Mesodermal cell (in vitro differentiated cells): ENCODE measurements at regions not wholly inside any gene's neighbourhood (a gene's known extent, or its start where the extent isn't known, plus 50 kb on each side); places are given as distances from the start of the nearest gene placed in this dataset.

Experiments
- H3K27ac ChIP-seq: 2 replicates; pipeline ENCODE4 v1.7.0; 2013; ENCODE audit warnings: mild to moderate bottlenecking, low read depth, low read length, moderate library complexity; ENCODE audit not compliant: severe bottlenecking
- H3K36me3 ChIP-seq: 2 replicates; pipeline ENCODE4 v1.7.1; 2013; ENCODE audit warnings: mild to moderate bottlenecking, low read length, moderate library complexity; ENCODE audit not compliant: control insufficient read depth, insufficient read depth
- H3K4me1 ChIP-seq: one replicate; pipeline ENCODE4 v1.7.1; 2013; ENCODE audit warnings: mild to moderate bottlenecking, low read length; ENCODE audit not compliant: insufficient read depth, control insufficient read depth, poor library complexity, severe bottlenecking
- H3K4me3 ChIP-seq: 2 replicates; pipeline ENCODE4 v1.7.0; 2013; ENCODE audit warnings: low read length, control low read depth, mild to moderate bottlenecking; ENCODE audit not compliant: insufficient read depth, poor library complexity, severe bottlenecking; ENCODE audit errors: extremely low read depth
- H3K9me3 ChIP-seq: 2 replicates; pipeline ENCODE4 v1.7.1; 2013; ENCODE audit warnings: mild to moderate bottlenecking, low read length, moderate library complexity; ENCODE audit not compliant: control insufficient read depth
- WGBS, 2 experiments: methylation state at CpG; one replicate each; pipeline ENCODE4 v1.1.5; 2013; ENCODE audit warnings: missing lambda C conversion rate in 2 of 2; ENCODE audit not compliant: insufficient coverage in 2 of 2; 5-methylcytosine and 5-hydroxymethylcytosine counted together

GRCh38 chr4:125393825-125394224 lies 79.1 kb downstream of the FAT4 start:
- Histone ChIP-seq H3K27ac (peak overlapping the region; percentile 33), H3K36me3 (no peaks in the 10 kb centered on the region), H3K9me3 (no peaks in the 10 kb centered on the region), H3K4me1 (peaks cover 23% of the 10 kb centered on the region), H3K4me3 (no peak overlapping the region)
- 86% methylated on average over 1 of the region's 2 CpGs; no CpG with 5 or more reads in 1 of the 2 experiments for WGBS, 2 experiments

- H3K4me1 ChIP-seq = peaks cover 12% of the 10 kb centered on the region
- 63% methylated on average over 1 of the region's 2 CpGs; no CpG with 5 or more reads in 1 of the 2 experiments for WGBS, 2 experiments
These were observed 82.5 kb downstream of the FAT4 start for GRCh38 chr4:125397226-125397625.

GRCh38 chr4:125398263-125399002 lies 83.7 kb downstream of the FAT4 start:
- Histone ChIP-seq H3K4me1 (peaks cover 6% of the 10 kb centered on the region), H3K4me3 (no peak overlapping the region), H3K27ac (no peak overlapping the region)

More at GRCh38 chr4:125397226-125397625, 82.5 kb downstream of the FAT4 start:
- no peak overlapping the region for H3K4me3 ChIP-seq
- no peak overlapping the region for H3K27ac ChIP-seq
- H3K9me3 ChIP-seq = no peaks in the 10 kb centered on the region
- no peaks in the 10 kb centered on the region for H3K36me3 ChIP-seq

GRCh38 chr4:125400756-125401155 lies 86.0 kb downstream of the FAT4 start:
- no peaks in the 10 kb centered on the region for H3K9me3 ChIP-seq
- H3K4me3 ChIP-seq = no peak overlapping the region
- H3K27ac ChIP-seq = no peak overlapping the region
- no peaks in the 10 kb centered on the region for H3K4me1 ChIP-seq
- no peaks in the 10 kb centered on the region for H3K36me3 ChIP-seq
- WGBS, 2 experiments = no CpG with 5 or more reads among the region's 3 CpGs

More at GRCh38 chr4:125398263-125399002, 83.7 kb downstream of the FAT4 start:
- Histone ChIP-seq H3K36me3 (no peaks in the 10 kb centered on the region), H3K9me3 (no peaks in the 10 kb centered on the region)
- WGBS, 2 experiments = 70% methylated on average over 2 of the region's 9 CpGs; no CpG with 5 or more reads in 1 of the 2 experiments

GRCh38 chr4:125401784-125402183 lies 87.0 kb downstream of the FAT4 start:
- no CpG with 5 or more reads among the region's 2 CpGs for WGBS, 2 experiments
- Histone ChIP-seq H3K4me3 (no peak overlapping the region), H3K4me1 (no peaks in the 10 kb centered on the region), H3K27ac (no peak overlapping the region), H3K9me3 (no peaks in the 10 kb centered on the region), H3K36me3 (no peaks in the 10 kb centered on the region)

- H3K27ac ChIP-seq = no peak overlapping the region
- no peak overlapping the region for H3K4me3 ChIP-seq
- H3K4me1 ChIP-seq = no peaks in the 10 kb centered on the region
- peaks cover 4% of the 10 kb centered on the region for H3K36me3 ChIP-seq
- peaks cover 10% of the 10 kb centered on the region for H3K9me3 ChIP-seq
- WGBS, 2 experiments = 83 to 90% methylated on average over 1 to 2 of the region's 2 CpGs
These were observed 105.8 kb downstream of the FAT4 start for GRCh38 chr4:125420526-125420925.

GRCh38 chr4:125421547-125421946 lies 106.8 kb downstream of the FAT4 start:
- Histone ChIP-seq H3K36me3 (peaks cover 4% of the 10 kb centered on the region), H3K9me3 (peaks cover 10% of the 10 kb centered on the region), H3K4me1 (no peaks in the 10 kb centered on the region), H3K27ac (no peak overlapping the region), H3K4me3 (no peak overlapping the region)
- WGBS, 2 experiments = no CpG with 5 or more reads among the region's 1 CpG

- Histone ChIP-seq H3K4me3 (no peak overlapping the region), H3K9me3 (peaks cover 10% of the 10 kb centered on the region), H3K36me3 (peaks cover 4% of the 10 kb centered on the region), H3K27ac (no peak overlapping the region), H3K4me1 (no peaks in the 10 kb centered on the region)
- 100% methylated on average over 1 of the region's 2 CpGs for WGBS, 2 experiments
These were observed 108.4 kb downstream of the FAT4 start for GRCh38 chr4:125423124-125423523.

GRCh38 chr4:125428832-125429231 lies 114.1 kb downstream of the FAT4 start:
- 86 to 100% methylated on average over 2 of the region's 2 CpGs for WGBS, 2 experiments
- no peak overlapping the region for H3K4me3 ChIP-seq

GRCh38 chr4:125430086-125430485 lies 115.3 kb downstream of the FAT4 start:
- Histone ChIP-seq H3K4me1 (no peaks in the 10 kb centered on the region), H3K36me3 (no peaks in the 10 kb centered on the region), H3K9me3 (no peaks in the 10 kb centered on the region), H3K27ac (no peak overlapping the region), H3K4me3 (no peak overlapping the region)
- 70% methylated on average over 2 of the region's 4 CpGs; no CpG with 5 or more reads in 1 of the 2 experiments for WGBS, 2 experiments

More at GRCh38 chr4:125428832-125429231, 114.1 kb downstream of the FAT4 start:
- Histone ChIP-seq H3K4me1 (no peaks in the 10 kb centered on the region), H3K27ac (no peak overlapping the region), H3K9me3 (peaks cover under 1% of the 10 kb centered on the region), H3K36me3 (no peaks in the 10 kb centered on the region)

- Histone ChIP-seq H3K36me3 (no peaks in the 10 kb centered on the region), H3K27ac (no peak overlapping the region), H3K9me3 (no peaks in the 10 kb centered on the region), H3K4me3 (no peak overlapping the region), H3K4me1 (no peaks in the 10 kb centered on the region)
- 10 to 35% methylated on average over 2 of the region's 2 CpGs for WGBS, 2 experiments
These were observed 117.3 kb downstream of the FAT4 start for GRCh38 chr4:125432078-125432477.
